ENCODE measurements at regions not wholly inside any gene's neighbourhood (a gene's known extent, or its start where the extent isn't known, plus 50 kb on each side); places are given as distances from the start of the nearest gene placed in this dataset.

DNA sequence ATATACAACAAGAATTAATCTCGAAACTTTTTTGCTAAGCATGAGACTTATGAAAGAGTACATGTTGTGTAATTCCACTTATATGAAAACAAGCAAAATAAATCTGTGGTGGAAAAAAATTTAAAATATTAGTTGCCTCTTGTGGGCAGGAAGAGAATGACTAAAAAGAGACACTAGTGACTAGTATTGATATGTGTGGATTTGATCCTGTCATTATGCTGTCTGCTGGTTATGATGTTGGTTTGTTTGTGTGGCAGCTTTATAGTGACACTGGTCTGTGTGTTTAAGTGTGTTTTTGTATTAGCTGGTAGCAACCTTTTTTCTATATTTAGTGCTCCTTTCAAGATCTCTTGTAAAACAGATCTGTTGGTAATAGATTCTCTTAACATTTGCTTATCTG lies 267.8 kb upstream of the NRIP1 start:
- Histone ChIP-seq H2AFZ (ENCODE audit: control insufficient read depth, low read depth, low read length) (no peak overlapping the region), H3K9ac (ENCODE audit: control insufficient read depth, insufficient read depth, low read length) (no peak overlapping the region), H3K4me1 (ENCODE audit: control insufficient read depth, insufficient read depth, low read length) (no peaks in the 10 kb centered on the region), H3K36me3 (ENCODE audit: control insufficient read depth in 2 of 2, insufficient read depth in 2 of 2, low read length in 1 of 2) (no peaks in the 10 kb centered on the region), H4K20me1 (ENCODE audit: control insufficient read depth, insufficient read depth) (no peaks in the 10 kb centered on the region), H3K4me3 (no peak overlapping the region), H3K4me2 (ENCODE audit: control insufficient read depth, insufficient read depth) (no peak overlapping the region), H3K27me3 (replicated peaks in 1 of 2; ENCODE audit: control insufficient read depth in 2 of 2, insufficient read depth in 2 of 2, low read length in 1 of 2) (no peaks in the 10 kb centered on the region), H3K79me2 (ENCODE audit: control insufficient read depth, insufficient read depth, low read length) (no peaks in the 10 kb centered on the region), H3K9me3 (replicated peaks; ENCODE audit: control insufficient read depth, insufficient read depth, low read length) (no peaks in the 10 kb centered on the region; the same call in 2 of the 3 replicates), H3K27ac (ENCODE audit: control insufficient read depth, insufficient read depth) (no peak overlapping the region)
- RAD21 ChIA-PET (ENCODE audit: unreplicated experiment) = no interaction called here
- POLR2A ChIA-PET = no interaction called here
- FAIRE-seq = no peak
- intact Hi-C loops (cut with micrococcal nuclease; ENCODE audit: unreplicated experiment) = no loop called here
- no peak for DNase-seq (ENCODE audit: low read depth, low spot score)
- no TSS peak for BruUV-seq (replicated peaks)
- SMC1A ChIA-PET (ENCODE audit: uncharacterized antibody, unreplicated experiment) = interaction anchor here (1.2 kb wide), 1 partner anchor 150 kb away, joined by 3 read pairs; no protein-coding TSS in a partner anchor
- in situ Hi-C loops (cut with MboI) = no loop called here
- CTCF ChIA-PET = no interaction called here
- 17% methylated on average over 1 of the region's 1 CpG for WGBS (ENCODE audit: insufficient coverage, insufficient replicate concordance, low lambda C conversion rate, missing lambda C conversion rate)
- no peak for ATAC-seq
- TF ChIP-seq, protein P1, sequence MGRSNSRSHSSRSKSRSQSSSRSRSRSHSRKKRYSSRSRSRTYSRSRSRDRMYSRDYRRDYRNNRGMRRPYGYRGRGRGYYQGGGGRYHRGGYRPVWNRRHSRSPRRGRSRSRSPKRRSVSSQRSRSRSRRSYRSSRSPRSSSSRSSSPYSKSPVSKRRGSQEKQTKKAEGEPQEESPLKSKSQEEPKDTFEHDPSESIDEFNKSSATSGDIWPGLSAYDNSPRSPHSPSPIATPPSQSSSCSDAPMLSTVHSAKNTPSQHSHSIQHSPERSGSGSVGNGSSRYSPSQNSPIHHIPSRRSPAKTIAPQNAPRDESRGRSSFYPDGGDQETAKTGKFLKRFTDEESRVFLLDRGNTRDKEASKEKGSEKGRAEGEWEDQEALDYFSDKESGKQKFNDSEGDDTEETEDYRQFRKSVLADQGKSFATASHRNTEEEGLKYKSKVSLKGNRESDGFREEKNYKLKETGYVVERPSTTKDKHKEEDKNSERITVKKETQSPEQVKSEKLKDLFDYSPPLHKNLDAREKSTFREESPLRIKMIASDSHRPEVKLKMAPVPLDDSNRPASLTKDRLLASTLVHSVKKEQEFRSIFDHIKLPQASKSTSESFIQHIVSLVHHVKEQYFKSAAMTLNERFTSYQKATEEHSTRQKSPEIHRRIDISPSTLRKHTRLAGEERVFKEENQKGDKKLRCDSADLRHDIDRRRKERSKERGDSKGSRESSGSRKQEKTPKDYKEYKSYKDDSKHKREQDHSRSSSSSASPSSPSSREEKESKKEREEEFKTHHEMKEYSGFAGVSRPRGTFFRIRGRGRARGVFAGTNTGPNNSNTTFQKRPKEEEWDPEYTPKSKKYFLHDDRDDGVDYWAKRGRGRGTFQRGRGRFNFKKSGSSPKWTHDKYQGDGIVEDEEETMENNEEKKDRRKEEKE (IDR thresholded peaks at IDR 0.05) = no peak
- TF ChIP-seq WRNIP1 (IDR thresholded peaks at IDR 0.05; ENCODE audit: borderline replicate concordance, low read depth, low read length) = no peak
- no peak for TF ChIP-seq IRF3 (IDR thresholded peaks at IDR 0.05)
- TF ChIP-seq CBX3 (IDR thresholded peaks at IDR 0.05; ENCODE audit: borderline replicate concordance, low read depth) = no peak
- TF ChIP-seq, protein P2, sequence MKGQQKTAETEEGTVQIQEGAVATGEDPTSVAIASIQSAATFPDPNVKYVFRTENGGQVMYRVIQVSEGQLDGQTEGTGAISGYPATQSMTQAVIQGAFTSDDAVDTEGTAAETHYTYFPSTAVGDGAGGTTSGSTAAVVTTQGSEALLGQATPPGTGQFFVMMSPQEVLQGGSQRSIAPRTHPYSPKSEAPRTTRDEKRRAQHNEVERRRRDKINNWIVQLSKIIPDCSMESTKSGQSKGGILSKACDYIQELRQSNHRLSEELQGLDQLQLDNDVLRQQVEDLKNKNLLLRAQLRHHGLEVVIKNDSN (IDR thresholded peaks at IDR 0.05; ENCODE audit: borderline replicate concordance, extremely low read length, insufficient read depth, low read depth, low read length) = no peak
- no peak for TF ChIP-seq MTA3 (IDR thresholded peaks at IDR 0.05; ENCODE audit: borderline replicate concordance, low read length)
- TF ChIP-seq, protein P3, sequence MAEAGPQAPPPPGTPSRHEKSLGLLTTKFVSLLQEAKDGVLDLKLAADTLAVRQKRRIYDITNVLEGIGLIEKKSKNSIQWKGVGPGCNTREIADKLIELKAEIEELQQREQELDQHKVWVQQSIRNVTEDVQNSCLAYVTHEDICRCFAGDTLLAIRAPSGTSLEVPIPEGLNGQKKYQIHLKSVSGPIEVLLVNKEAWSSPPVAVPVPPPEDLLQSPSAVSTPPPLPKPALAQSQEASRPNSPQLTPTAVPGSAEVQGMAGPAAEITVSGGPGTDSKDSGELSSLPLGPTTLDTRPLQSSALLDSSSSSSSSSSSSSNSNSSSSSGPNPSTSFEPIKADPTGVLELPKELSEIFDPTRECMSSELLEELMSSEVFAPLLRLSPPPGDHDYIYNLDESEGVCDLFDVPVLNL (IDR thresholded peaks at IDR 0.05; ENCODE audit: low read depth, low read length) = no peak
- TF ChIP-seq IKZF2 (IDR thresholded peaks at IDR 0.05) = no peak
- TF ChIP-seq, protein P4, sequence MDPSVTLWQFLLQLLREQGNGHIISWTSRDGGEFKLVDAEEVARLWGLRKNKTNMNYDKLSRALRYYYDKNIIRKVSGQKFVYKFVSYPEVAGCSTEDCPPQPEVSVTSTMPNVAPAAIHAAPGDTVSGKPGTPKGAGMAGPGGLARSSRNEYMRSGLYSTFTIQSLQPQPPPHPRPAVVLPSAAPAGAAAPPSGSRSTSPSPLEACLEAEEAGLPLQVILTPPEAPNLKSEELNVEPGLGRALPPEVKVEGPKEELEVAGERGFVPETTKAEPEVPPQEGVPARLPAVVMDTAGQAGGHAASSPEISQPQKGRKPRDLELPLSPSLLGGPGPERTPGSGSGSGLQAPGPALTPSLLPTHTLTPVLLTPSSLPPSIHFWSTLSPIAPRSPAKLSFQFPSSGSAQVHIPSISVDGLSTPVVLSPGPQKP (IDR thresholded peaks at IDR 0.05; ENCODE audit: low read depth, low read length) = no peak
- TF ChIP-seq, protein P5, sequence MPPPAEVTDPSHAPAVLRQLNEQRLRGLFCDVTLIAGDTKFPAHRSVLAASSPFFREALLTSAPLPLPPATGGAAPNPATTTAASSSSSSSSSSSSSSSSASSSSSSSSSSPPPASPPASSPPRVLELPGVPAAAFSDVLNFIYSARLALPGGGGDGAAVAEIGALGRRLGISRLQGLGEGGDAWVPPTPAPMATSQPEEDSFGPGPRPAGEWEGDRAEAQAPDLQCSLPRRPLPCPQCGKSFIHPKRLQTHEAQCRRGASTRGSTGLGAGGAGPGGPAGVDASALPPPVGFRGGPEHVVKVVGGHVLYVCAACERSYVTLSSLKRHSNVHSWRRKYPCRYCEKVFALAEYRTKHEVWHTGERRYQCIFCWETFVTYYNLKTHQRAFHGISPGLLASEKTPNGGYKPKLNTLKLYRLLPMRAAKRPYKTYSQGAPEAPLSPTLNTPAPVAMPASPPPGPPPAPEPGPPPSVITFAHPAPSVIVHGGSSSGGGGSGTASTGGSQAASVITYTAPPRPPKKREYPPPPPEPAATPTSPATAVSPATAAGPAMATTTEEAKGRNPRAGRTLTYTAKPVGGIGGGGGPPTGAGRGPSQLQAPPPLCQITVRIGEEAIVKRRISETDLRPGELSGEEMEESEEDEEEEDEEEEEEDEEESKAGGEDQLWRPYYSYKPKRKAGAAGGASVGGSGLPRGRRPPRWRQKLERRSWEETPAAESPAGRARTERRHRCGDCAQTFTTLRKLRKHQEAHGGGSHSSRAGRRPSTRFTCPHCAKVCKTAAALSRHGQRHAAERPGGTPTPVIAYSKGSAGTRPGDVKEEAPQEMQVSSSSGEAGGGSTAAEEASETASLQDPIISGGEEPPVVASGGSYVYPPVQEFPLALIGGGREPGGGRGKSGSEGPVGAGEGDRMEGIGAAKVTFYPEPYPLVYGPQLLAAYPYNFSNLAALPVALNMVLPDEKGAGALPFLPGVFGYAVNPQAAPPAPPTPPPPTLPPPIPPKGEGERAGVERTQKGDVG (CRISPR knock-in tag; IDR thresholded peaks at IDR 0.05) = no peak
- no peak for TF ChIP-seq EP300 (IDR thresholded peaks at IDR 0.05; ENCODE audit: borderline replicate concordance in 1 of 2, control insufficient read depth in 1 of 2, low read depth in 2 of 2, low read length in 2 of 2)
- no peak for TF ChIP-seq NFXL1 (IDR thresholded peaks at IDR 0.05; ENCODE audit: borderline replicate concordance)
